ENCODE measurements at regions not wholly inside any gene's neighbourhood (a gene's known extent, or its start where the extent isn't known, plus 50 kb on each side); places are given as distances from the start of the nearest gene placed in this dataset.
A peak's percentile ranks its signal among the peaks of the same experiment; 100 is the strongest.

- DNase-seq (ENCODE audit: low spot score) = no peak
Measured at GRCh38 chr5:126188804-126189203, 234.4 kb upstream of the GRAMD2B start.

DNA sequence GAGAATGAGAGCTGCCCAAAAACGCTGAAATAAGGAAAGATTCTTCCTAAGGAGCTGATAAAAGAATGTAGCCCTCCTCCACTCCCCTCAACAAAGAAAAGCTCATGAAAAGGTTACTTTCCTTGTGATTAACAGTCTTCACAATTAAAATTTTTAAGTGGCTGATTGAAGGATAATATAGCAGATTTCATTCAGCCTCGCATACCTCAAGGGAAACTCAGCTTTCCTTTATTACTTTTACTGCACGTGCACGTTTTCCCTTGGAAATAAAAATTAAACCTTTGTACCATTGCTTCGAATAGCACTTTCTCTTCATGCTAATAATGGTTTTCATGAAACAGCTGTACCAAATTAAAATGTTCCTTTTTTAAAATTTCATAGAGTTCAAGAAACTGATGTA lies 234.0 kb upstream of the GRAMD2B start:
- DNase-seq (ENCODE audit: low spot score) = no peak

DNA sequence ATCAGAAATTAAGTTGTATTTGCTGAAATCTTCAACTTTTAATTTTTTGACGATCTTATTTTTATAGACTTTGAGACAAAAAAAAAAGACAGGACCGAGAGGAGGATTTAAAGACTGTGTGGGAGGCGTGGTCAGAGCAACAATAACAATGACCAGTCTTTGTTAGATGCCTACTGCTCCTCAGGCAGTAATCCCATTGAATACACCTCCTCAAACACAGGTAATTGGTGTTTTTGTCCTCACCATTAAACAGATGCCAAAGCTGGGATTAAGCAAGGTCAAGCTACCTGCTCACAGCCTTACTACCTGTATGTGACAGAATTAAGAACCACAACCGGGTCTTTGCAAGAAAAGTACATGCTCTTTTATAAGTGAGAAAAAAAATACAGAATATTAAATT lies 233.3 kb upstream of the GRAMD2B start:
- no peak for DNase-seq (ENCODE audit: low spot score)

GRCh38 chr5:126192226-126192625 lies 231.0 kb upstream of the GRAMD2B start:
- no peak for DNase-seq (ENCODE audit: low spot score)

DNA sequence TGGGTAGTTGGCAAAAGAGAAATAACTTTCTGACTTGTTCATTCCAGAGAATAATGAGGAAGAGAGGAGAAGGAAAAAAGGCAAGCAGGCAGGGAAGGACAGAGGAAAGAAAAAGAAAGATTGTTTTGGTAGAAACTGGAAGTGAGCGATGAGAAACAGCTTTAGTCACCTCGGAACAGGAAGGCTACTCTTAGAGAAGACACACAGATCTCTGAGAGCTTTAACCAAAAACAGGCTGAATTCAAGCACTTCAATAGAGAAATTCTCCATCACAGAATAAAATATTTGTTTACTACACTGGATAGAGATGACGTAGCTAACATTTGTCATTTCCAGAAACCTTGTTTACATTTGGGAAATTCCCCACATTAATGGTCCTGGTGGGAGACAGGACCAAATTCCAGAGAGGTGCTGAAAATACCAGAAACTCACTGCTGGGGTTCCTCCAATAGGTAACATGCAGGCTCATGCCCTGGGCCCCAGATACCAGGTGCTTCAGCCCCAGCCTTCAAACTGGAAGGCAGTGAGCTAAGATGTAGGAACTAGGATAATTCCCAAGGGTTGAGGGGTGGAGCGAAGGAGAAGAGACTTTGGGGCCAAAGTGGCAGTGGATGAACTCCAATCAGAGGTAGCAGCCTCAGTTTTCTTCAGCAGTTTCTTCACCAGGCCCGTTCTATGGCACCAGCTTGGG lies 227.7 kb upstream of the GRAMD2B start:
- DNase-seq (ENCODE audit: low spot score) = no peak

- DNase-seq (ENCODE audit: low spot score) = no peak
Measured at GRCh38 chr5:126198531-126198930, 224.7 kb upstream of the GRAMD2B start.

DNA sequence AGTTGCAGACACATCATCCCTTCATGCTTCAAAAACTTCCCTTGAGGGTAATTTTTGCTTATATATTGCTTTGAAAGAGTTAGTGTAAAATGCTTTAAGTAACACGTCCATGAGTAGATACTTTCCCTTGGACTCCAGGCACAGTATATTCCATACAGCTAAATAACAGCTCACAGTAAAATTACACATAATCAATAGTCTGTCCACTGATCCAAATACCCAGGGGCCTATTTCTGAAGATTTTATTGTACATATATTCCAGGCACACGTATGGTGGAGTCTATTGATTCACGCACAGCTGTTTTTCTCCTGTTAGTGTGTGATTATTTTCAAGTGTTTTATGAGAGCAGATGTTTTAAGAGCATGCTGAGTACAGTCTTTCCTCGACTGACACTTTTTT lies 223.7 kb upstream of the GRAMD2B start:
- DNase-seq (ENCODE audit: low spot score) = no peak

GRCh38 chr5:126208691-126209090 lies 214.5 kb upstream of the GRAMD2B start:
- no peak for DNase-seq (ENCODE audit: low spot score)

GRCh38 chr5:126210955-126211354 lies 212.3 kb upstream of the GRAMD2B start:
- no peak for DNase-seq (ENCODE audit: low spot score)

- no peak for DNase-seq (ENCODE audit: low spot score)
Measured at GRCh38 chr5:126219616-126220015, 203.6 kb upstream of the GRAMD2B start.

DNA sequence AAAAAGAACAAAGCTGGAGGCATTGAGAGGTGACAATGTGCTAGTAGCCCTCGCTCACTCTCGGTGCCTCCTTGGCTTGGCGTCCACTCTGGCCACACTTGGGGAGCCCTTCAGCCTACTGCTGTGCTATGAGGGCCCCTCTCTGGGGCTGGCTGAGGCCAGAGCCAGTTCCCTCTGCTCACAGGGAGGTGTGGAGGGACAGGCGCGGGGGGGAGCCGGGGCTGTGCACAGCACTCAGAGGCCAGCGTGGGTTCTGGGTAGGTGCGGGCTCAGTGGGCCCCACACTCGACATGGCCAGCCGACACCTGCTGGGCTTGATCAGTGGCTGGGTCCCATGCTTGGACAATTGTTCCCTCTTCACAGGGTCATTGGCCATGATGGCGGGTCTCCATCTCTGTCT lies 202.5 kb upstream of the GRAMD2B start:
- DNase-seq (ENCODE audit: low spot score) = no peak

GRCh38 chr5:126228934-126229333 lies 194.3 kb upstream of the GRAMD2B start:
- DNase-seq (ENCODE audit: low spot score) = no peak

GRCh38 chr5:126233256-126233655 lies 190.0 kb upstream of the GRAMD2B start:
- DNase-seq (ENCODE audit: low spot score) = no peak

- DNase-seq (ENCODE audit: low spot score) = peak; percentile 22
Measured at GRCh38 chr5:126234563-126235195, 188.5 kb upstream of the GRAMD2B start.

GRCh38 chr5:126235628-126236027 lies 187.6 kb upstream of the GRAMD2B start:
- no peak for DNase-seq (ENCODE audit: low spot score)

GRCh38 chr5:126236994-126237393 lies 186.2 kb upstream of the GRAMD2B start:
- DNase-seq (ENCODE audit: low spot score) = no peak

- no peak for DNase-seq (ENCODE audit: low spot score)
Measured at GRCh38 chr5:126248611-126249010, 174.6 kb upstream of the GRAMD2B start.

DNA sequence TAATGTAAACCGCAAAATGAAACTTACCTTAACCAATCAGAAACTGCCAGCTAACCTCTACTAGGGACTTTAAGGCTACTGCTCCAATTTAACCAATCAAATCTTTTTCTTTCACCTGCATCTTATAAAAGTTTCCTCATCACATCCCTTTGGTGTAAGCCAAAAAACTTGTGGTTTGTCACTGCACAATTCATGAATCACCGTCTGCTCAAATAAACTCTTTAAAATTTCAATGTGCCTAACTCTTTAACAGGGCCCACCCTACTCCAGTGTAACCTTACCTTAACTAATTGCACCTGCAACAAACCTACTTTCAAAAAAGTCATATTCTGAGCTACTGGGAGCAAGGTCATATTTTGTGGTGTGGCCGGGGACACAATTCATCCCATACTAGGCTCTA lies 172.2 kb upstream of the GRAMD2B start:
- DNase-seq (ENCODE audit: low spot score) = no peak

- DNase-seq (ENCODE audit: low spot score) = no peak
Measured at GRCh38 chr5:126253406-126253805, 169.8 kb upstream of the GRAMD2B start.

- no peak for DNase-seq (ENCODE audit: low spot score)
Measured at GRCh38 chr5:126263591-126264184, 159.5 kb upstream of the GRAMD2B start.

DNA sequence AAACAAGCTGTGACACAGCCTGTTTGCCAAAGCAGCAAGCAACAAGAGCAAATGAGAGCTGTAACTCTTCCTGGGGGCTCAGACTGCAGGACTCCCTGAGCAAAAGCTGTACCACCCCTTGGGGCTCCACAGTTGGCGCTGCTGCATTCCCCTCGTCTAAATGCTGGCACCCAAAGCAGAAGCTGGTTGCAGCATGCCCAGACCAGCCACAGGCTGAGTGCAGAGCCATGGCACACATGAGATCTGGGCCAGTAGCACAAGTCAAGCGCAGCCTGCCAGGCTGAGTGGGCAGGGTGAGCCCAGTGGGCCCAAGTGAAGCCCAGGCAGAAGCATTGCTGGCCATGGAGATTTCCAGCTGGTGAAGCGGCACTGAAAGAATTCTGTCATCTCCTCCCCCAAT lies 157.3 kb upstream of the GRAMD2B start:
- DNase-seq (ENCODE audit: low spot score) = no peak

DNA sequence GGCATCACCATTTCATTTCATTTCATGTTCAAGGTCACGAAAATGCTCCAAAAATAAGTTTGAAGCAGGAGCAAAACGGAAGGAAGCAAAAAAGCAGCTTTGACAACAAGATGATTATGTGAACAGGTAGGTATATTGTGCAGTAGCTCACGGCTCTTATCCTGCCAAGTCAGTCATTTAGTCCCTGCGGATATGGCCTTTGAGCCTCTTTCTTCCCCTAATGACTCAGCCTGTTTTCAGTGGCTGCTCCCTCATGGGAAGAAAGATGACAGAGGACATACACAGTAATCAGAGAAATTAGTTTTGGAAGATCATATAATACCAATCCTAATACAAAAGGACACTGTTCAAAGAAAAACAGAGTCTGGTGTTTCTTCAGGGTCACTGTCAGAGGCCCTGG lies 155.8 kb upstream of the GRAMD2B start:
- DNase-seq (ENCODE audit: low spot score) = no peak

GRCh38 chr5:126268697-126269315 lies 154.4 kb upstream of the GRAMD2B start:
- DNase-seq (ENCODE audit: low spot score) = no peak
